Thyroid gland (tissue), 4 donors: ENCODE measurements at regions not wholly inside any gene's neighbourhood (a gene's known extent, or its start where the extent isn't known, plus 50 kb on each side); places are given as distances from the start of the nearest gene placed in this dataset.

ENCODE experiments used
- CTCF ChIP-seq, 6 experiments: fragments of 200-600 bp in 3 of 6; fragments of 450-650 bp in 3 of 6; sonication (generic) in 3 of 6; IDR thresholded peaks; one replicate each; pipeline ENCODE4 v1.5.1; 2016 to 2019; ENCODE audit warnings: antibody characterized with exemption in 6 of 6, mild to moderate bottlenecking in 2 of 6, inconsistent platforms in 1 of 6, moderate library complexity in 1 of 6
- POLR2A ChIP-seq, 2 donors: fragments of 450-650 bp; IDR thresholded peaks; one replicate each; pipeline ENCODE4 v1.6.1; 2017; ENCODE audit warnings: antibody characterized with exemption in 2 of 2, mild to moderate bottlenecking in 2 of 2, moderate library complexity in 1 of 2

DNA sequence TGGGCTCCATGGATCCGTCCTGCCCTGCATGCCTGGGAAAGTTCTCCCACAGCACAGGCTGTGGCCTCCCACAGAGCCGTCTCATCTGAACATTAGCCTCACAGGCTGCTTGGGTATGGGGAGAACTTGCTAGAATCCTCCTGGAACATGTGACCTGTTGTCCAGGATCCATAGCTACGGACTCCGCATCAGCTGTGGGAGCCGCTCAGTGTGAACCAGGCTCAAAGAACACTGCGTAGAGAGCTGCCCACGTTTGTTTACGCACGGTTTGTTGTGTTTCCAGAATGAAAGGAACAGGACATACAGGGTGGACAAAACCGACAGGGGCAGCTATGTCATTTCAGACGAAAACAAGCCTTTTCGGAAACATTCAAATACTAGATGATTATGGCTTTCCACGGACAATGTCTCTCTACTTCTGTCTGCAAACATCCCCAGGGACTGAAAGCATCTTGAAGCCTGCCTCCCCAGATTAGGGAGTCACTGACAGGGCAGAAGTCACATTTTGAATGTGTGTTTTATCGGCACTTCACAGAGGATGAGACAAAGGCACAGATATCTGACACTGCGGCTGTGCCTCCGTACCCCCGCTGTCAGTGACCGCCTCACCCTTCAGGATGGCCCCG is 390.3 kb downstream of the GADD45G start:
- TF ChIP-seq POLR2A (IDR thresholded peaks at IDR 0.05) (no peak), CTCF (IDR thresholded peaks at IDR 0.05) (no peak)
